DND-41 (cell line): ENCODE measurements at regions not wholly inside any gene's neighbourhood (a gene's known extent, or its start where the extent isn't known, plus 50 kb on each side); places are given as distances from the start of the nearest gene placed in this dataset.

Source experiments
- ATAC-seq: fragments of 200-7000 bp; cut with Tn5 transposase; 3 replicates; pipeline ENCODE4 v1.9.1; 2021; ENCODE audit warnings: low read depth; ENCODE audit not compliant: insufficient read depth
- DNase-seq: peaks from one replicate; pipeline ENCODE4 v3.0.0-alpha.2; 2020
- H2AFZ ChIP-seq: 2 replicates; pipeline ENCODE4 v1.6.0; 2012; ENCODE audit warnings: low read depth, low read length
- H3K27ac ChIP-seq: 2 replicates; pipeline ENCODE4 v1.5.1; 2012; ENCODE audit warnings: low read length, inconsistent platforms
- H3K27me3 ChIP-seq: fragments of 200-600 bp; sonication (generic); 2 replicates; pipeline ENCODE4 v1.6.0; 2012; ENCODE audit warnings: low read length, mild to moderate bottlenecking, inconsistent platforms; ENCODE audit not compliant: insufficient read depth, poor library complexity
- H3K36me3 ChIP-seq: 2 replicates; pipeline ENCODE4 v1.5.1; 2012; ENCODE audit warnings: low read length, inconsistent platforms; ENCODE audit not compliant: insufficient read depth
- H3K4me1 ChIP-seq: 2 replicates; pipeline ENCODE4 v1.5.1; 2012; ENCODE audit warnings: mild to moderate bottlenecking, low read length; ENCODE audit not compliant: insufficient read depth
- H3K4me2 ChIP-seq: 2 replicates; pipeline ENCODE4 v1.6.0; 2012; ENCODE audit warnings: mild to moderate bottlenecking, moderate library complexity, low read length, inconsistent platforms; ENCODE audit not compliant: insufficient read depth
- H3K4me3 ChIP-seq, 2 experiments: fragments of 200-600 bp in 1 of 2; shearing (Covaris generic) in 1 of 2; 2 replicates each; pipeline ENCODE4 v1.5.1; 2012 to 2016; ENCODE audit warnings: inconsistent platforms in 2 of 2, low read length in 2 of 2, mild to moderate bottlenecking in 2 of 2, low read depth in 1 of 2, moderate library complexity in 1 of 2
- H3K79me2 ChIP-seq: 2 replicates; pipeline ENCODE4 v1.6.0; 2012; ENCODE audit warnings: low read length, inconsistent platforms; ENCODE audit not compliant: insufficient read depth
- H3K9ac ChIP-seq: 2 replicates; pipeline ENCODE4 v1.6.0; 2012; ENCODE audit warnings: low read depth, mild to moderate bottlenecking, inconsistent platforms, low read length, moderate library complexity
- H3K9me3 ChIP-seq: 2 replicates; pipeline ENCODE4 v1.5.1; 2012; ENCODE audit warnings: low read length, moderate library complexity, mild to moderate bottlenecking, inconsistent platforms; ENCODE audit not compliant: insufficient read depth, severe bottlenecking
- H4K20me1 ChIP-seq: 2 replicates; pipeline ENCODE4 v1.6.0; 2012; ENCODE audit warnings: low read length; ENCODE audit not compliant: insufficient read depth
- EZH2 ChIP-seq: IDR thresholded peaks from 3 replicates; pipeline ENCODE4 v1.6.1; 2012; ENCODE audit warnings: borderline replicate concordance, low read depth, mild to moderate bottlenecking, moderate library complexity, low read length, inconsistent platforms; ENCODE audit not compliant: severe bottlenecking
- TF ChIP-seq, protein P1 (sequence below): IDR thresholded peaks from 2 replicates; pipeline ENCODE4 v1.5.1; 2012; ENCODE audit warnings: borderline replicate concordance, low read length, moderate library complexity, mild to moderate bottlenecking; ENCODE audit not compliant: poor library complexity, severe bottlenecking; ENCODE audit errors: extremely low read depth

DNA sequence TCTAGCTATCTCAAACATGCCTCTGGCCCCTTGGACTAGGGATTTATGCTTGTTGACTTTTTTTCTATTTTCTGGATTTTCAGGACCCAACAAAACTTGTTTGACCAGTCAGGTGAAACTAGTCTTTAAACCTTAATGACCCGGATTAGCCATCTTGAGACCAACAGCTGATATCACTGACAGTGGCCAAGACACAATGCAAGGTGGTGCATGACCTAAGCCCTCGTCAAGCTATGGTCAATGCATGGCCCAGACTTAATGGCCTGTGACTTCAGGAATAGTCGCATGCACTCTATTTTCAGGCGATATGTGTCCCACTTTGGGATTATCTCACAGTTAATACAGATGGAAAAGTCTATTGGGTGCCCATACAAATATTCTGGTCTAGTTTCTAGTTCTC lies 190.4 kb downstream of the ZBTB18 start:
- H2AFZ ChIP-seq = no peak overlapping the region
- no peak overlapping the region for H3K27ac ChIP-seq
- H4K20me1 ChIP-seq = no peaks in the 10 kb centered on the region
- no peak for ATAC-seq
- DNase-seq = no peak
- no peaks in the 10 kb centered on the region for H3K36me3 ChIP-seq
- H3K79me2 ChIP-seq = no peaks in the 10 kb centered on the region
- TF ChIP-seq, protein P1, sequence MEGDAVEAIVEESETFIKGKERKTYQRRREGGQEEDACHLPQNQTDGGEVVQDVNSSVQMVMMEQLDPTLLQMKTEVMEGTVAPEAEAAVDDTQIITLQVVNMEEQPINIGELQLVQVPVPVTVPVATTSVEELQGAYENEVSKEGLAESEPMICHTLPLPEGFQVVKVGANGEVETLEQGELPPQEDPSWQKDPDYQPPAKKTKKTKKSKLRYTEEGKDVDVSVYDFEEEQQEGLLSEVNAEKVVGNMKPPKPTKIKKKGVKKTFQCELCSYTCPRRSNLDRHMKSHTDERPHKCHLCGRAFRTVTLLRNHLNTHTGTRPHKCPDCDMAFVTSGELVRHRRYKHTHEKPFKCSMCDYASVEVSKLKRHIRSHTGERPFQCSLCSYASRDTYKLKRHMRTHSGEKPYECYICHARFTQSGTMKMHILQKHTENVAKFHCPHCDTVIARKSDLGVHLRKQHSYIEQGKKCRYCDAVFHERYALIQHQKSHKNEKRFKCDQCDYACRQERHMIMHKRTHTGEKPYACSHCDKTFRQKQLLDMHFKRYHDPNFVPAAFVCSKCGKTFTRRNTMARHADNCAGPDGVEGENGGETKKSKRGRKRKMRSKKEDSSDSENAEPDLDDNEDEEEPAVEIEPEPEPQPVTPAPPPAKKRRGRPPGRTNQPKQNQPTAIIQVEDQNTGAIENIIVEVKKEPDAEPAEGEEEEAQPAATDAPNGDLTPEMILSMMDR = no peak
- no peak for TF ChIP-seq EZH2
- no peaks in the 10 kb centered on the region for H3K27me3 ChIP-seq
- H3K4me3 ChIP-seq = no peak overlapping the region
- no peaks in the 10 kb centered on the region for H3K9me3 ChIP-seq
- peaks cover 22% of the 10 kb centered on the region for H3K4me1 ChIP-seq
- H3K4me2 ChIP-seq = no peak overlapping the region
- no peak overlapping the region for H3K9ac ChIP-seq

DNA sequence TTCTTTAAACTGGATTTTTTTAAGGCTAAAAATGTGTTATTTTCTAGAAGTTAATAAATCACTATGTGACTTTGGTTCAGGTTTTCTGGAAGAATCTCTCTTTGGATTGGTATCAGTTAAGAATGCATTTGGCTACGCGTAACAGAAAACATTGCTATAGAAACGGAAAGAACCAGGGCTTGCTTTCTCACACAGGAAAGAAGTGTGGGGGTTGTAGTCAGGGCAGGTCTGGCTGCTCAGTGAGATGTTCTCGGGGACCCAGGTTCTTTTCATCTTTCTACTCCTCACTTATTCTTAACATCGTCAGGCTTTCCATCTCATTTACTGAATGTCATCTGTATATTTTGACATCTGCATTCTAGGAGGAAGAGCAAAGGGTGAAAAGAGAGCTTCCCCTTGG lies 191.4 kb downstream of the ZBTB18 start:
- H3K4me3 ChIP-seq = no peak overlapping the region
- no peak overlapping the region for H2AFZ ChIP-seq
- TF ChIP-seq EZH2 = no peak
- TF ChIP-seq, protein P1 = no peak
- ATAC-seq (no peak), DNase-seq (no peak)
- no peak overlapping the region for H3K4me2 ChIP-seq
- H3K4me1 ChIP-seq = peaks cover 22% of the 10 kb centered on the region
- H3K79me2 ChIP-seq = no peaks in the 10 kb centered on the region
- no peak overlapping the region for H3K9ac ChIP-seq
- no peaks in the 10 kb centered on the region for H3K36me3 ChIP-seq
- H3K27ac ChIP-seq = no peak overlapping the region
- H3K27me3 ChIP-seq = no peaks in the 10 kb centered on the region
- H3K9me3 ChIP-seq = no peaks in the 10 kb centered on the region
- H4K20me1 ChIP-seq = no peaks in the 10 kb centered on the region

DNA sequence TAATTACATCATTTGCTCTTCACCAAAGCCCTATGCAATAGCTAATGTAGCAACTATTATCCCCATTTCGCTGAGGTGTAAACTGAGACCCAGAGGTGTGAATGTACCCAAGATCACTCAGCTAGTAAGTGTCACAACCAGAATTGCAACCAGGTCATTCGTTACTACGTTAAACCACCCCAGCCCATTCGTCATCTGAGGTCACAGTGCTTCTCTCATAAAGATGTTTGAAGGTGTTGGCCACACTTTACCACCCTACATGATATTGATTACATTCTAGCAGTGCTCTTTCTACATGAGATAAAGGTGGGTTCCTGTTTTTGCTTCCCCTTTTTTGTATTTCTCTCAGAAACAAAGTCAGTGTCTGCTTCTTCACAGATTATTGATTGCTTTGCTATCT lies 195.3 kb downstream of the ZBTB18 start:
- no peak for ATAC-seq
- H4K20me1 ChIP-seq = no peaks in the 10 kb centered on the region

More for the DNA sequence above, 195.3 kb downstream of the ZBTB18 start:
- Histone ChIP-seq H3K27ac (no peak overlapping the region), H3K9me3 (no peaks in the 10 kb centered on the region), H3K4me2 (no peak overlapping the region), H3K36me3 (no peaks in the 10 kb centered on the region), H3K4me1 (no peaks in the 10 kb centered on the region), H2AFZ (no peak overlapping the region), H3K79me2 (no peaks in the 10 kb centered on the region), H3K4me3 (no peak overlapping the region), H3K27me3 (no peaks in the 10 kb centered on the region), H3K9ac (no peak overlapping the region)
- no peak for DNase-seq
- TF ChIP-seq, protein P1 = no peak
- no peak for TF ChIP-seq EZH2
